Natural killer cell (primary cell): ENCODE measurements at regions not wholly inside any gene's neighbourhood (a gene's known extent, or its start where the extent isn't known, plus 50 kb on each side); places are given as distances from the start of the nearest gene placed in this dataset.

Source experiments
- ATAC-seq, 3 donors: fragments of 150-1000 bp in 2 of 3; fragments of 200-7000 bp in 1 of 3; cut with Tn5 transposase; 1 replicate in 1 of 3; 2 replicates in 2 of 3; pipeline ENCODE4 v1.10.0; 2021; ENCODE audit warnings: mild to moderate bottlenecking in 2 of 3, moderate library complexity in 2 of 3
- DNase-seq, 2 donors: peaks; one replicate each; pipeline versions ENCODE4 v3.0.0 to v3.0.0-alpha.2; 2013 to 2021; ENCODE audit warnings: mixed read lengths in 1 of 2
- H3K27ac ChIP-seq: one replicate; pipeline ENCODE4 v1.5.1; 2013; ENCODE audit warnings: mild to moderate bottlenecking, low read length
- H3K27me3 ChIP-seq: one replicate; pipeline ENCODE4 v1.6.1; 2013; ENCODE audit warnings: low read length; ENCODE audit not compliant: control insufficient read depth, insufficient read depth
- H3K36me3 ChIP-seq: one replicate; pipeline ENCODE4 v1.6.1; 2013; ENCODE audit warnings: low read length; ENCODE audit not compliant: control insufficient read depth, insufficient read depth
- H3K4me1 ChIP-seq: one replicate; pipeline ENCODE4 v1.6.1; 2013; ENCODE audit warnings: low read length; ENCODE audit not compliant: control insufficient read depth, insufficient read depth
- H3K4me3 ChIP-seq: one replicate; pipeline ENCODE4 v1.5.1; 2013; ENCODE audit warnings: low read length
- H3K9me3 ChIP-seq: one replicate; pipeline ENCODE4 v1.6.1; 2013; ENCODE audit warnings: low read length; ENCODE audit not compliant: control insufficient read depth, insufficient read depth
- H3K27ac Mint-ChIP-seq, 2 donors: one replicate each; pipeline ENCODE4 v1.8.0; 2022; ENCODE audit warnings: mild to moderate bottlenecking in 2 of 2, mixed read lengths in 2 of 2, moderate library complexity in 1 of 2
- H3K27me3 Mint-ChIP-seq, 2 donors: one replicate each; pipeline ENCODE4 v1.8.0; 2022; ENCODE audit warnings: low read depth in 2 of 2, mixed read lengths in 2 of 2
- H3K36me3 Mint-ChIP-seq: one replicate; pipeline ENCODE4 v1.8.0; 2022; ENCODE audit warnings: mixed read lengths
- H3K4me1 Mint-ChIP-seq, 2 donors: one replicate each; pipeline ENCODE4 v1.8.0; 2022; ENCODE audit warnings: mixed read lengths in 2 of 2
- H3K4me3 Mint-ChIP-seq: one replicate; pipeline ENCODE4 v1.8.0; 2022; ENCODE audit warnings: mild to moderate bottlenecking, moderate library complexity, mixed read lengths
- H3K9me3 Mint-ChIP-seq, 2 donors: one replicate each; pipeline ENCODE4 v1.8.0; 2022; ENCODE audit warnings: mixed read lengths in 2 of 2
- WGBS: methylation state at CpG from one replicate; pipeline ENCODE4 v1.1.7; 2013; ENCODE audit warnings: missing lambda C conversion rate; ENCODE audit not compliant: insufficient coverage; 5-methylcytosine and 5-hydroxymethylcytosine counted together
- intact Hi-C: fragments of 100-400 bp; cut with micrococcal nuclease; formaldehyde crosslinking; loops from one replicate; pipeline ENCODE4 v1.14.2; 2022
- TF ChIP-seq, protein P1 (sequence below): fragments of 200-600 bp; IDR thresholded peaks from one replicate; pipeline ENCODE4 v1.8.0; 2022; ENCODE audit warnings: antibody characterized with exemption

DNA sequence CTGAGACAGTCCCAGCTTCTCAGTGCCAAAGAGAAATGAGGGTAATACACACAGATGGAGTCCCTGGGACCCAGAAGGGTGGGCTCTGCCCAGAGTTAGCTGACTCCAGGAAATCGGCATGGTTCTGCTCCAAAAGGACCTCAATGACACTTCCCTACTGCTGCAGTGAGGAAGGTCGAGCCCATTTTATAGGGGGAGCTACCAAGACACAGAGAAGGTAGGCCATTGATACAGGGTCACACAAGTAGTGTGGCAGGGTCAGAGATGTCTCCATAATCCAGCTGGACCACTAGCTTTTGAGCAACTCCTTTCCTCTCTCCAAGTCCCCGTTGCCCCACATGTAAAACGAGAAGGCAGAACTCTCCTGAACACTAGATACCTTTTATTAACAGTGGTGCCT lies 276.9 kb downstream of the MYCN start:
- intact Hi-C loops: no loop called here

GRCh38 chr2:16216558-16216945 lies 276.2 kb downstream of the MYCN start:
- H3K27ac ChIP-seq: no peak overlapping the region
- Mint-ChIP-seq H3K4me3 (no peak overlapping the region), H3K4me1 (no peaks in the 10 kb centered on the region), H3K9me3 (no peaks in the 10 kb centered on the region), H3K27ac (no peak overlapping the region), H3K27me3 (peaks cover 0 to 2% of the 10 kb centered on the region in 2 donors), H3K36me3 (no peaks in the 10 kb centered on the region)
- no peaks in the 10 kb centered on the region for H3K9me3 ChIP-seq
- no peak for DNase-seq
- no peak for ATAC-seq
- no peaks in the 10 kb centered on the region for H3K4me1 ChIP-seq
- TF ChIP-seq, protein P1, sequence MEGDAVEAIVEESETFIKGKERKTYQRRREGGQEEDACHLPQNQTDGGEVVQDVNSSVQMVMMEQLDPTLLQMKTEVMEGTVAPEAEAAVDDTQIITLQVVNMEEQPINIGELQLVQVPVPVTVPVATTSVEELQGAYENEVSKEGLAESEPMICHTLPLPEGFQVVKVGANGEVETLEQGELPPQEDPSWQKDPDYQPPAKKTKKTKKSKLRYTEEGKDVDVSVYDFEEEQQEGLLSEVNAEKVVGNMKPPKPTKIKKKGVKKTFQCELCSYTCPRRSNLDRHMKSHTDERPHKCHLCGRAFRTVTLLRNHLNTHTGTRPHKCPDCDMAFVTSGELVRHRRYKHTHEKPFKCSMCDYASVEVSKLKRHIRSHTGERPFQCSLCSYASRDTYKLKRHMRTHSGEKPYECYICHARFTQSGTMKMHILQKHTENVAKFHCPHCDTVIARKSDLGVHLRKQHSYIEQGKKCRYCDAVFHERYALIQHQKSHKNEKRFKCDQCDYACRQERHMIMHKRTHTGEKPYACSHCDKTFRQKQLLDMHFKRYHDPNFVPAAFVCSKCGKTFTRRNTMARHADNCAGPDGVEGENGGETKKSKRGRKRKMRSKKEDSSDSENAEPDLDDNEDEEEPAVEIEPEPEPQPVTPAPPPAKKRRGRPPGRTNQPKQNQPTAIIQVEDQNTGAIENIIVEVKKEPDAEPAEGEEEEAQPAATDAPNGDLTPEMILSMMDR: no peak
- H3K36me3 ChIP-seq: no peaks in the 10 kb centered on the region
- H3K27me3 ChIP-seq: no peaks in the 10 kb centered on the region
- no peak overlapping the region for H3K4me3 ChIP-seq
- 94% methylated on average over 11 of the region's 11 CpGs for WGBS
- intact Hi-C loops: no loop called here

More for the DNA sequence above, 276.9 kb downstream of the MYCN start:
- no peaks in the 10 kb centered on the region for H3K4me1 ChIP-seq
- no peak overlapping the region for H3K27ac ChIP-seq
- H3K36me3 ChIP-seq: no peaks in the 10 kb centered on the region
- no peak overlapping the region for H3K4me3 Mint-ChIP-seq
- no peak overlapping the region for H3K27ac Mint-ChIP-seq
- TF ChIP-seq, protein P1: no peak
- ATAC-seq (no peak), DNase-seq (no peak)
- WGBS: 78% methylated on average over 4 of the region's 4 CpGs
- H3K9me3 ChIP-seq: no peaks in the 10 kb centered on the region
- H3K27me3 ChIP-seq: no peaks in the 10 kb centered on the region
- H3K27me3 Mint-ChIP-seq: peaks cover 0 to 5% of the 10 kb centered on the region in 2 donors
- H3K4me3 ChIP-seq: no peak overlapping the region
- H3K36me3 Mint-ChIP-seq: no peaks in the 10 kb centered on the region
- no peaks in the 10 kb centered on the region for H3K4me1 Mint-ChIP-seq
- no peaks in the 10 kb centered on the region for H3K9me3 Mint-ChIP-seq

DNA sequence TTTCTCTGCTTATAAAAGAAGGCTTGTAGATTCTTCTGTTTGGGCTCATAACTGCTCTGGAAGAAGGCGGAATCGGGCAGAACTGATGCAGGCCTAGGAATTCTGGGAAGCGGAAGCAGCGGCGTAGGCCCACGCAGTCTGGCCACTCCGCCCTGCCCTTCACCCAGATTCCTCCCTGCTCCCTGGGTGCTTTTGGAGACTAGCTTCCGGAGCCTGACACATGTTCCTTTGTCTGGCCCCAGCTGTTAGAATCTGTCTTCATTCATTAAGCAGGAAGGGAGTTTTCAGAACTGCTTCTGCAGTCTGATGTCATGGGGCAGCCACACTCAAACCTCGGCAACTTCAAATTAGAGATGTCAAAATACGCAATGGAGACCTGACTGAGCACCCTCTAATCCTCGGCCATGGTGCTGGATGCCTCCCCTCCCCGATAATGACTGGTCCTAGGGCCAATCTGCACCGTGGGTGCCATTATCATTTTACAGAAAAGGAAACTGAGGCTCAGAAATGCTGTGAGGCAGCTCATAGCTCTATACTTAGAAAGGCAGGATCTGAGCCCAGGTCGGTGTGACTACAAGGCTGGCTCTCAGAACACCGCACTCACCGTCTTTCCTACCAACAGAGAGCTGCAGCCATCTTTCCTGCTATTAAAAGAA lies 275.7 kb downstream of the MYCN start:
- no peaks in the 10 kb centered on the region for H3K36me3 Mint-ChIP-seq
- Histone ChIP-seq H3K4me3 (no peak overlapping the region), H3K4me1 (no peaks in the 10 kb centered on the region), H3K27me3 (no peaks in the 10 kb centered on the region), H3K36me3 (no peaks in the 10 kb centered on the region), H3K9me3 (no peaks in the 10 kb centered on the region), H3K27ac (no peak overlapping the region)
- TF ChIP-seq, protein P1: no peak
- no peaks in the 10 kb centered on the region for H3K4me1 Mint-ChIP-seq
- H3K4me3 Mint-ChIP-seq: no peak overlapping the region
- no peaks in the 10 kb centered on the region for H3K9me3 Mint-ChIP-seq
- WGBS: 91% methylated on average over 16 of the region's 16 CpGs
- no peak overlapping the region for H3K27ac Mint-ChIP-seq
- DNase-seq: no peak
- no peak for ATAC-seq
- intact Hi-C loops: no loop called here
- H3K27me3 Mint-ChIP-seq: no peaks in the 10 kb centered on the region

- no peak overlapping the region for H3K27ac ChIP-seq
- ATAC-seq (no peak), DNase-seq (no peak)
- TF ChIP-seq, protein P1: no peak
- H3K4me3 ChIP-seq: no peak overlapping the region
- WGBS: 94% methylated on average over 4 of the region's 5 CpGs
- Mint-ChIP-seq H3K27ac (no peak overlapping the region), H3K36me3 (no peaks in the 10 kb centered on the region), H3K4me3 (no peak overlapping the region), H3K9me3 (no peaks in the 10 kb centered on the region), H3K27me3 (no peaks in the 10 kb centered on the region), H3K4me1 (no peaks in the 10 kb centered on the region)
- no peaks in the 10 kb centered on the region for H3K27me3 ChIP-seq
- no peaks in the 10 kb centered on the region for H3K36me3 ChIP-seq
- intact Hi-C loops: no loop called here
- H3K9me3 ChIP-seq: no peaks in the 10 kb centered on the region
- no peaks in the 10 kb centered on the region for H3K4me1 ChIP-seq
Measured at GRCh38 chr2:16214861-16215260, 274.5 kb downstream of the MYCN start.
